Activated T-cell treated with anti-CD3 and anti-CD28 coated beads, Interleukin-2, amount 50 U/mL, for 24 hours (primary cell): ENCODE measurements at regions not wholly inside any gene's neighbourhood (a gene's known extent, or its start where the extent isn't known, plus 50 kb on each side); places are given as distances from the start of the nearest gene placed in this dataset.

Experiments used
- DNase-seq: peaks from one replicate; pipeline ENCODE4 v3.0.0-alpha.2; 2020
- H3K27ac Mint-ChIP-seq: 2 replicates; pipeline ENCODE4 v1.8.0; 2020; ENCODE audit warnings: mild to moderate bottlenecking, mixed read lengths
- H3K27me3 Mint-ChIP-seq: 2 replicates; pipeline ENCODE4 v1.8.0; 2020; ENCODE audit warnings: mixed read lengths
- H3K36me3 Mint-ChIP-seq: 2 replicates; pipeline ENCODE4 v1.8.0; 2020; ENCODE audit warnings: low read depth, mixed read lengths
- H3K4me1 Mint-ChIP-seq: 2 replicates; pipeline ENCODE4 v1.8.0; 2020; ENCODE audit warnings: low read depth, mixed read lengths
- H3K4me3 Mint-ChIP-seq: 2 replicates; pipeline ENCODE4 v1.8.0; 2020; ENCODE audit warnings: mild to moderate bottlenecking, moderate library complexity, mixed read lengths
- H3K9me3 Mint-ChIP-seq: 2 replicates; pipeline ENCODE4 v1.8.0; 2020; ENCODE audit warnings: mixed read lengths

DNA sequence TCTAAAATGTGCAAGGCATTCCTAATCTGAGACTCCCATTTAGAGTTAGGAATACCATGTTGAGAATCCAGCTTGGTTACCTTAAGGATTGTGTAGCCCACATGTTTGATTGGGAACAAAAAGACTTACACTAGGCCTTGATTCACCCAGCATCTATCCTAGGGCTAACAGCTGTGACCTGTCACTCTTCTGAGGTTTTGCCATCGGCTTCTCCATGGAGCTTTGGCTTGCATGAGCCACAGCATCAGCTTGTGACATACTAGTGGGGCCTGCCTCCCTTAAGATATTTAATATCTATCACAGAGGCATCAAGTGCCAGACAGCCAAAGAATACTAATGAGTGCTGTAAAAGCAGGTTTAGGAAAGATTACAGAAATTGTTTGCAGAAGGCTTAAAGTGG, 241.3 kb upstream of the UBE2E3 start:
- DNase-seq = no peak
- Mint-ChIP-seq H3K4me3 (no peak overlapping the region), H3K27ac (no peak overlapping the region), H3K4me1 (no peaks in the 10 kb centered on the region), H3K27me3 (peaks cover 2% of the 10 kb centered on the region), H3K9me3 (no peaks in the 10 kb centered on the region), H3K36me3 (no peaks in the 10 kb centered on the region)

GRCh38 chr2:180735799-180736198, 244.6 kb upstream of the UBE2E3 start:
- H3K4me3 Mint-ChIP-seq = no peak overlapping the region
- no peaks in the 10 kb centered on the region for H3K4me1 Mint-ChIP-seq
- no peaks in the 10 kb centered on the region for H3K36me3 Mint-ChIP-seq
- H3K27ac Mint-ChIP-seq = no peak overlapping the region
- H3K27me3 Mint-ChIP-seq = no peaks in the 10 kb centered on the region
- no peaks in the 10 kb centered on the region for H3K9me3 Mint-ChIP-seq
- no peak for DNase-seq

DNA sequence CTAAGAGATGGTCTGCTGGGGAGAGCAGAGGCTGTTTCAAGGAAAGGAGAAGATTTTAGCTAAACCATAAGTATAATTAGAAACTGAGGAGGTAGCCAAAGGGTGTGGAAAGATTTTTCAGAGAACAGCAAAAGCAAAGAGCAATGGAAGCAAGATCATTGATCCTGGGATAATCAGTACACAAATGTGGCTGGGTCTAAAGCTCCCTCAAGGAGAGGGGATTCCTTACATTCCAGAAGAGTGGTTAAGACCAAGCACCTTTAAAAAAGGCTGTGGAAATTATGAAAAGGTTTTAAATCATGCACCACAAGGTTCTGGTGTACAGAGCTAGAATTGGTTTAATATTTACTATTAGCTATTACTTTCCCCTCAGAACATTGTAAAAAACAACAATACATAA, 246.0 kb upstream of the UBE2E3 start:
- no peaks in the 10 kb centered on the region for H3K27me3 Mint-ChIP-seq
- no peaks in the 10 kb centered on the region for H3K9me3 Mint-ChIP-seq
- H3K4me3 Mint-ChIP-seq = no peak overlapping the region
- H3K36me3 Mint-ChIP-seq = no peaks in the 10 kb centered on the region
- DNase-seq = no peak
- H3K4me1 Mint-ChIP-seq = no peaks in the 10 kb centered on the region
- H3K27ac Mint-ChIP-seq = no peak overlapping the region

- no peaks in the 10 kb centered on the region for H3K4me1 Mint-ChIP-seq
- H3K36me3 Mint-ChIP-seq = no peaks in the 10 kb centered on the region
- no peaks in the 10 kb centered on the region for H3K27me3 Mint-ChIP-seq
Observed at GRCh38 chr2:180733330-180733729, 247.1 kb upstream of the UBE2E3 start.

DNA sequence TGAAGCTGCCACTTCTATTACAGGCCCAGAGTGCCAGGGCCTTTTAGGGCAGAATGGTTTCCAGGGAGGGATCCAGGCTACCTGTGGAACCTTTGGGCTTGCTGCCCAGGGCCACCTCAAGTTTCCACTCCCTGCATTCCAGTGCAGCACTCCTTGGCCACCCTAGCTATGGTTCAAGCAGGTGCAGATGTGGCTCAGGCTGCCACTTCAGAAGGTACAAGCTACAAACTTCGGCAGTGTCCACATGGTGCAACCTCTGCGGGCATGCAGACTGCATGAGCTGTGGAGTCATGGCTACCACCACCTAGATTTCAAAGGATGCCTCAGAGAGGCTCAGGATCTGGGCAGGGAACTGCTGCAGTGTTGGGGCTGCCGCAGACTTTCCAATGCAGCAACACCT, 248.1 kb upstream of the UBE2E3 start:
- no peak overlapping the region for H3K4me3 Mint-ChIP-seq
- no peaks in the 10 kb centered on the region for H3K36me3 Mint-ChIP-seq
- no peaks in the 10 kb centered on the region for H3K4me1 Mint-ChIP-seq
- DNase-seq = no peak
- no peak overlapping the region for H3K27ac Mint-ChIP-seq
- H3K27me3 Mint-ChIP-seq = no peaks in the 10 kb centered on the region
- H3K9me3 Mint-ChIP-seq = no peaks in the 10 kb centered on the region

More at GRCh38 chr2:180733330-180733729, 247.1 kb upstream of the UBE2E3 start:
- H3K4me3 Mint-ChIP-seq = no peak overlapping the region
- H3K27ac Mint-ChIP-seq = no peak overlapping the region
- H3K9me3 Mint-ChIP-seq = no peaks in the 10 kb centered on the region
- no peak for DNase-seq

DNA sequence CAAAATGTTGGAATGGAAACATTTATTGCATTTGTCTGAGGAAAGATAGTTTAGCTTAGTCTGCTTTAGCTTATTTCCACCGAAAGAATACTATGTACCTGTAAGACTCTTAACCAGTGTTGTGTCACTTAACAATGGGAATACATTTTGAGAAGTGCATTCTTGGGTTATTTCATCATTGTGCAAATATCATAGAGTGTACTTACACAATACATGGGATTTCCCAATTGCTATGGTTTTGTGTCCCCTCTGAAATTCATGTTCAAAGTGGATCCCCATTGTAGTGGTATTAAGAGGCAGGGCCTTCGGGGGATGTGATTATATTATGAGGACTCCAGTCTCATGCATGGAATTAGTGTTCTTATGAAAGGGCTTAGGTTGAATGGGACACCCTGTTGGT, 249.4 kb upstream of the UBE2E3 start:
- Mint-ChIP-seq H3K27me3 (peaks cover 1% of the 10 kb centered on the region), H3K9me3 (no peaks in the 10 kb centered on the region), H3K36me3 (no peaks in the 10 kb centered on the region)

GRCh38 chr2:180728928-180729559, 251.4 kb upstream of the UBE2E3 start:
- Mint-ChIP-seq H3K36me3 (no peaks in the 10 kb centered on the region), H3K9me3 (no peaks in the 10 kb centered on the region), H3K27me3 (peaks cover 5% of the 10 kb centered on the region), H3K27ac (no peak overlapping the region), H3K4me1 (no peaks in the 10 kb centered on the region), H3K4me3 (no peak overlapping the region)
- DNase-seq = no peak

More for the DNA sequence above, 249.4 kb upstream of the UBE2E3 start:
- Mint-ChIP-seq H3K4me1 (no peaks in the 10 kb centered on the region), H3K4me3 (no peak overlapping the region), H3K27ac (no peak overlapping the region)
- no peak for DNase-seq

DNA sequence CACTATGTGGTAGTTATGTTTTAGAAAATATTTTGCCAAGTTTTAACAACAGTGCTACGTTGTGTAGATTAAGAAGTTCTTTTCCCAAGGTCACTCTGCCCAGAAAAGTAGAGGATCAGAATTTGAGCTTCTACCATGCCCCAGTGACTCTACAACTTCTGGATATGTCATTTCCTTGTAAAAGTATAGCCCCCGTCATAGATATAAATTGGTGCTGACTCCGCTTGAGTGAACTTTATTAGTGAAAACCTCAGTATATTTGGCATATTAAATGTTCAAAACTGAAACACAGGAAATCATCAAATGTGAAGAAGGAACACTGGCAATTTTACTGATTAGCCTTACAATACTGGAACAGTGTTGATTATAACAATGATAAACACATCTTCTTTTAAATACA, 256.7 kb upstream of the UBE2E3 start:
- Mint-ChIP-seq H3K9me3 (no peaks in the 10 kb centered on the region), H3K27me3 (peaks cover 5% of the 10 kb centered on the region), H3K27ac (no peak overlapping the region), H3K4me3 (no peak overlapping the region), H3K36me3 (no peaks in the 10 kb centered on the region), H3K4me1 (no peaks in the 10 kb centered on the region)
- no peak for DNase-seq

DNA sequence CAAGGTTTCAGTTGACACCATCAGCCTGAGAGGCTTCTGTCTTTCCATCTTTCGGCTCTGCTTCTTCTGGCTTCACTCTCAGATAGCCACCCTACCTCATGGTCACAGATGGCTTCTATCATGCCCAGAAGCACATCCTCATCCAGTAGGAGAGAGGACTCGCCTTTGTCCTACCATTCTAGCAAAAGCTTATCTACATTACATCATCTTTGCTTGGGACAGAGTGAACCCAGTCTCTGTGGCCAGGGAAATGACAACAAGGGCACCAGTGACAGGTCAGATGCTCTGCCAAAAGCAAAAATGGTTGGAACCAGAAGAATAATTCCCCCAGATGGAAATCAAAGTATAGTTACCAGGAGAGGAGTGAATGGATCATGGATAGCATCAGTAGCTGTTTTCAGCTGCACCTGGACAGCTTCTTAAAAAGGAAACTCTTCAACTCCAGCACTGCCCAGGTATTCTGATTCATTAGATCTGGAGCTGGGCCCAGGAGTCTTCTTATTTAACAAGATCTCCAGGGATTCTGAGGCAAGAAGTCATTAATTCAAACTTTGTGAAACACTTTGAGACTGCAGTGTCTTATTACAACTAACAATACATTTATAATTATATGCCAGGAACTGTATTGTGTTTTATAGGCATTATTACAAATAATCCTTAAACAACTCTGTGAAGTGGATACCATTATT, 257.7 kb upstream of the UBE2E3 start:
- H3K4me1 Mint-ChIP-seq = no peaks in the 10 kb centered on the region
- no peaks in the 10 kb centered on the region for H3K36me3 Mint-ChIP-seq
- no peak for DNase-seq
- no peak overlapping the region for H3K4me3 Mint-ChIP-seq
- H3K9me3 Mint-ChIP-seq = no peaks in the 10 kb centered on the region
- peaks cover 5% of the 10 kb centered on the region for H3K27me3 Mint-ChIP-seq
- no peak overlapping the region for H3K27ac Mint-ChIP-seq

DNA sequence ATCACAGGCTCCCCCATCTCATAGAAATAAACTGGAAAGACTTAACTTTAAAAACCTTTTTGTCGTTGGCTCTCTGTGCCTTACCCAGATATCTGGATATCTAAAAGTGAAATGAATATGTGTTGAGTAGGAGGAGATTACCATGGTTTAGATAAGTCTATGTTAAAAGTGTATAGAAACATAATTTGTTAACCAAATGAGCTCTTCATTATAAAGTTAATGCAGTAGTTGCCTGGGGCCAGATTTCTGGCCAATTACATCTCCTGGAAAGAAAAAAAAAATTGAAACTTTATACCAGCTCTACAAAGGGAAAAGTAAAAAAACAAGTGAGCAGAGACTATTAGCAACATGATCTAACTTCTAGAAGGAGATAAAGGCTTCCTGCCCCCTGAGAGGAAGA, 259.6 kb upstream of the UBE2E3 start:
- DNase-seq = no peak
- peaks cover 11% of the 10 kb centered on the region for H3K27me3 Mint-ChIP-seq
- no peaks in the 10 kb centered on the region for H3K36me3 Mint-ChIP-seq
- H3K27ac Mint-ChIP-seq = no peak overlapping the region
- H3K4me3 Mint-ChIP-seq = no peak overlapping the region
- H3K9me3 Mint-ChIP-seq = no peaks in the 10 kb centered on the region
- H3K4me1 Mint-ChIP-seq = no peaks in the 10 kb centered on the region

- H3K4me1 Mint-ChIP-seq = no peaks in the 10 kb centered on the region
- no peak for DNase-seq
- no peak overlapping the region for H3K4me3 Mint-ChIP-seq
- peaks cover 4% of the 10 kb centered on the region for H3K9me3 Mint-ChIP-seq
- no peak overlapping the region for H3K27ac Mint-ChIP-seq
- no peaks in the 10 kb centered on the region for H3K36me3 Mint-ChIP-seq
- H3K27me3 Mint-ChIP-seq = peaks cover 13% of the 10 kb centered on the region
Observed at GRCh38 chr2:180717588-180717987, 262.8 kb upstream of the UBE2E3 start.

GRCh38 chr2:180716186-180717180, 263.9 kb upstream of the UBE2E3 start:
- no peak for DNase-seq
- no peaks in the 10 kb centered on the region for H3K36me3 Mint-ChIP-seq
- no peak overlapping the region for H3K4me3 Mint-ChIP-seq
- H3K27ac Mint-ChIP-seq = no peak overlapping the region
- peaks cover 13% of the 10 kb centered on the region for H3K27me3 Mint-ChIP-seq
- peaks cover 4% of the 10 kb centered on the region for H3K9me3 Mint-ChIP-seq
- no peaks in the 10 kb centered on the region for H3K4me1 Mint-ChIP-seq

GRCh38 chr2:180715044-180715443, 265.4 kb upstream of the UBE2E3 start:
- H3K4me1 Mint-ChIP-seq = no peaks in the 10 kb centered on the region
- no peaks in the 10 kb centered on the region for H3K36me3 Mint-ChIP-seq
- H3K27me3 Mint-ChIP-seq = peaks cover 13% of the 10 kb centered on the region
- no peak for DNase-seq
- peaks cover 4% of the 10 kb centered on the region for H3K9me3 Mint-ChIP-seq
- no peak overlapping the region for H3K27ac Mint-ChIP-seq
- no peak overlapping the region for H3K4me3 Mint-ChIP-seq

DNA sequence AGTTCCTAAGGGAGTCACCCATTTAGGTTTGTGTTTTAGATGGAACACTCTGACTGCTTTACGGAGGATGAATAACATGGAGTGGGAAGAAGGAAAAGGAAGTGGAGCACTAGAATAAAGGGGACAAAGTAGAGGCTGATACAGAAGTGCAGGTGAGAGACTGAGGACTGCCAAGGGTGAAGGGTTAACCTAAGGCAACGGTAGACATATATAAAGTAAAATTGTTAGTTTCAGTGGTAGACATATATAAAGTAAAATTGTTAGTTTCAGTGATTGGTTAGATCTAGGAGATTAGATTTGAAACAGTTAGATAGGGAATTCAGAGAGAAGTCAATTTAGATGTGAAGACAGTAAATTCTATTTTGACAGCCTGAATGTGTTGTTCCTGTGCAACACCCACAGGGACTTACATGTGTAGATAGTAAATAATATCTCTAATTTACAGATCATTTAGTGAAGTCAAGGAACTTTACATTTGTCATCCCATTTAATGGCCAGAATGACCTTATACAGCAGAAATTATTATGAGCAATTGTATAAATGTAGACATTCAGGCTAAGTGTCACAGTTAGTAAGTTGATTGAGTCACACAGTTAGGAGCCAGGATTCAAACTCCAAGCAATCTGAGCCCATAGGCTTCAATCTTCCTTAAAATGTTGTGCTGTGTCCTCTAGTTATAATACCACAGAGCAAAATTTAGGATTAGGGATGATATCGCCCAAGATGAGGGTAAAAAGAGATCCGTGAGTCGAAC, 270.8 kb upstream of the UBE2E3 start:
- Mint-ChIP-seq H3K4me3 (no peak overlapping the region), H3K9me3 (peaks cover 4% of the 10 kb centered on the region), H3K4me1 (no peaks in the 10 kb centered on the region), H3K36me3 (no peaks in the 10 kb centered on the region), H3K27me3 (peaks cover 5% of the 10 kb centered on the region), H3K27ac (no peak overlapping the region)
- no peak for DNase-seq
